GM18517 (cell line): ENCODE measurements at regions not wholly inside any gene's neighbourhood (a gene's known extent, or its start where the extent isn't known, plus 50 kb on each side); places are given as distances from the start of the nearest gene placed in this dataset.
"Not testable (repeated sequence)": the region's sequence is repeated elsewhere in the genome, so short reads cannot be mapped to it uniquely, and the experiment has no call there.

ENCODE experiments used
- ATAC-seq: cut with Tn5 transposase; IDR thresholded peaks from one replicate; pipeline ENCODE4 v1.9.1; 2021; ENCODE audit warnings: mild to moderate bottlenecking, moderate library complexity; ENCODE audit not compliant: unreplicated experiment

- ATAC-seq: no peak
Observed at GRCh38 chr16:64370112-64370511, 751.8 kb downstream of the CDH11 start.

- ATAC-seq: no peak
Observed at GRCh38 chr16:64365448-64365931, 756.4 kb downstream of the CDH11 start.

GRCh38 chr16:64364894-64365293 lies 757.0 kb downstream of the CDH11 start:
- no peak for ATAC-seq

- ATAC-seq: no peak
Observed at GRCh38 chr16:64364416-64364815, 757.4 kb downstream of the CDH11 start.

- no peak for ATAC-seq
Observed at GRCh38 chr16:64364016-64364415, 757.8 kb downstream of the CDH11 start.

GRCh38 chr16:64363039-64363438 lies 758.8 kb downstream of the CDH11 start:
- ATAC-seq: no peak

- ATAC-seq: no peak
Observed at GRCh38 chr16:64362193-64362592, 759.7 kb downstream of the CDH11 start.

- no peak for ATAC-seq
Observed at GRCh38 chr16:64361753-64362152, 760.1 kb downstream of the CDH11 start.

- ATAC-seq: no peak
Observed at GRCh38 chr16:64358291-64358690, 763.6 kb downstream of the CDH11 start.

- no peak for ATAC-seq
Observed at GRCh38 chr16:64356267-64356666, 765.6 kb downstream of the CDH11 start.

GRCh38 chr16:64352246-64352645 lies 769.6 kb downstream of the CDH11 start:
- ATAC-seq: no peak

- ATAC-seq: no peak
Observed at GRCh38 chr16:64351121-64351520, 770.7 kb downstream of the CDH11 start.

- ATAC-seq: no peak
Observed at GRCh38 chr16:64346080-64346479, 775.8 kb downstream of the CDH11 start.

- ATAC-seq: no peak
Observed at GRCh38 chr16:64345142-64345541, 776.7 kb downstream of the CDH11 start.

- not testable (repeated sequence) for ATAC-seq
Observed at GRCh38 chr16:64343820-64344443, 777.9 kb downstream of the CDH11 start.

GRCh38 chr16:64343061-64343819 lies 778.6 kb downstream of the CDH11 start:
- no peak for ATAC-seq

GRCh38 chr16:64341336-64341735 lies 780.5 kb downstream of the CDH11 start:
- not testable (repeated sequence) for ATAC-seq

GRCh38 chr16:64339052-64339770 lies 782.7 kb downstream of the CDH11 start:
- no peak for ATAC-seq

- ATAC-seq: no peak
Observed at GRCh38 chr16:64321881-64322280, 800.0 kb downstream of the CDH11 start.

- ATAC-seq: no peak
Observed at GRCh38 chr16:64321066-64321465, 800.8 kb downstream of the CDH11 start.

- no peak for ATAC-seq
Observed at GRCh38 chr16:64317601-64318000, 804.3 kb downstream of the CDH11 start.

- ATAC-seq: no peak
Observed at GRCh38 chr16:64313726-64314125, 808.1 kb downstream of the CDH11 start.
